ENCODE measurements at regions not wholly inside any gene's neighbourhood (a gene's known extent, or its start where the extent isn't known, plus 50 kb on each side); places are given as distances from the start of the nearest gene placed in this dataset.

- Histone ChIP-seq H3K27ac (no peak overlapping the region), H3K4me1 (no peaks in the 10 kb centered on the region), H3K36me3 (no peaks in the 10 kb centered on the region), H3K9me3 (no peaks in the 10 kb centered on the region), H3K4me3 (peak overlapping the region; percentile 20 to 67 (median 46)), H3K27me3 (peaks cover 0 to 3% of the 10 kb centered on the region in 2 donors)
- intact Hi-C loops (cut with DNase I; ENCODE audit: low total_unique reads), result no loop called here
- no peak for DNase-seq (ENCODE audit: low spot score in 2 of 2)
- TF ChIP-seq CTCF (IDR thresholded peaks at IDR 0.05) (peak; percentile 62 to 85 (median 64)), POLR2A (IDR thresholded peaks at IDR 0.05) (no peak)
Measured at GRCh38 chr20:4592316-4593148, 93.7 kb upstream of the PRNP start.

- DNase-seq (ENCODE audit: low spot score in 2 of 2), result no peak
- no peaks in the 10 kb centered on the region for H3K36me3 ChIP-seq
- no peak overlapping the region for H3K4me3 ChIP-seq
- H3K9me3 ChIP-seq, result no peaks in the 10 kb centered on the region
- intact Hi-C loops (cut with DNase I; ENCODE audit: low total_unique reads), result no loop called here
- no peak overlapping the region for H3K27ac ChIP-seq
- H3K4me1 ChIP-seq, result no peaks in the 10 kb centered on the region
- TF ChIP-seq CTCF (IDR thresholded peaks at IDR 0.05) (no peak), POLR2AphosphoS5 (IDR thresholded peaks at IDR 0.05) (no peak), POLR2A (IDR thresholded peaks at IDR 0.05) (no peak)
- H3K27me3 ChIP-seq, result no peaks in the 10 kb centered on the region
Measured at GRCh38 chr20:4591975-4592315, 94.3 kb upstream of the PRNP start.

GRCh38 chr20:4585758-4586157 is 100.5 kb upstream of the PRNP start:
- TF ChIP-seq POLR2A (IDR thresholded peaks at IDR 0.05), result no peak
- TF ChIP-seq CTCF (IDR thresholded peaks at IDR 0.05), result no peak
- no peak for TF ChIP-seq POLR2AphosphoS5 (IDR thresholded peaks at IDR 0.05)
- intact Hi-C loops (cut with DNase I; ENCODE audit: low total_unique reads), result no loop called here
- no peaks in the 10 kb centered on the region for H3K9me3 ChIP-seq
- H3K4me3 ChIP-seq, result no peak overlapping the region
- DNase-seq (ENCODE audit: low spot score in 2 of 2), result no peak
- peaks cover 0 to 4% of the 10 kb centered on the region in 2 donors for H3K27me3 ChIP-seq
- no peaks in the 10 kb centered on the region for H3K4me1 ChIP-seq
- H3K27ac ChIP-seq, result no peak overlapping the region
- H3K36me3 ChIP-seq, result no peaks in the 10 kb centered on the region

- DNase-seq (ENCODE audit: low spot score in 2 of 2), result no peak
- no peak for TF ChIP-seq POLR2A (IDR thresholded peaks at IDR 0.05)
- TF ChIP-seq CTCF (IDR thresholded peaks at IDR 0.05), result no peak
- TF ChIP-seq POLR2AphosphoS5 (IDR thresholded peaks at IDR 0.05), result no peak
Measured at GRCh38 chr20:4585104-4585753, 101.0 kb upstream of the PRNP start.

GRCh38 chr20:4584510-4584909 is 101.7 kb upstream of the PRNP start:
- Histone ChIP-seq H3K36me3 (no peaks in the 10 kb centered on the region), H3K4me1 (no peaks in the 10 kb centered on the region), H3K4me3 (no peak overlapping the region), H3K27me3 (peaks cover 0 to 4% of the 10 kb centered on the region in 2 donors), H3K9me3 (no peaks in the 10 kb centered on the region), H3K27ac (no peak overlapping the region)
- intact Hi-C loops (cut with DNase I; ENCODE audit: low total_unique reads), result no loop called here
- TF ChIP-seq CTCF (IDR thresholded peaks at IDR 0.05) (no peak), POLR2AphosphoS5 (IDR thresholded peaks at IDR 0.05) (no peak), POLR2A (IDR thresholded peaks at IDR 0.05) (no peak)
- no peak for DNase-seq (ENCODE audit: low spot score in 2 of 2)

More at GRCh38 chr20:4585104-4585753, 101.0 kb upstream of the PRNP start:
- H3K4me1 ChIP-seq, result no peaks in the 10 kb centered on the region
- intact Hi-C loops (cut with DNase I; ENCODE audit: low total_unique reads), result no loop called here
- H3K27me3 ChIP-seq, result peaks cover 0 to 4% of the 10 kb centered on the region in 2 donors
- H3K27ac ChIP-seq, result no peak overlapping the region
- H3K9me3 ChIP-seq, result no peaks in the 10 kb centered on the region
- H3K4me3 ChIP-seq, result no peak overlapping the region
- H3K36me3 ChIP-seq, result no peaks in the 10 kb centered on the region
